Sigmoid colon (tissue), 4 donors: ENCODE measurements at regions not wholly inside any gene's neighbourhood (a gene's known extent, or its start where the extent isn't known, plus 50 kb on each side); places are given as distances from the start of the nearest gene placed in this dataset.

Experiments
- CTCF ChIP-seq, 4 experiments: fragments of 450-650 bp in 3 of 4; fragments of 200-600 bp in 1 of 4; IDR thresholded peaks; one replicate each; pipeline ENCODE4 v1.5.1; 2016 to 2019; ENCODE audit warnings: antibody characterized with exemption in 4 of 4, mild to moderate bottlenecking in 3 of 4, moderate library complexity in 2 of 4
- EP300 ChIP-seq, 4 donors: sonication (generic); formaldehyde crosslinking; IDR thresholded peaks; one replicate each; pipeline ENCODE4 v1.6.1; 2017; ENCODE audit warnings: antibody characterized with exemption in 4 of 4
- POLR2A ChIP-seq, 2 donors: fragments of 450-650 bp; IDR thresholded peaks; one replicate each; pipeline ENCODE4 v1.6.1; 2016; ENCODE audit warnings: antibody characterized with exemption in 2 of 2, mild to moderate bottlenecking in 2 of 2, moderate library complexity in 2 of 2
- POLR2AphosphoS5 ChIP-seq, 4 donors: sonication (generic); formaldehyde crosslinking; IDR thresholded peaks; one replicate each; pipeline ENCODE4 v1.6.1; 2017; ENCODE audit warnings: antibody characterized with exemption in 4 of 4

- TF ChIP-seq CTCF (IDR thresholded peaks at IDR 0.05) (no peak), POLR2AphosphoS5 (IDR thresholded peaks at IDR 0.05) (no peak), POLR2A (IDR thresholded peaks at IDR 0.05) (no peak), EP300 (IDR thresholded peaks at IDR 0.05) (no peak)
Observed at GRCh38 chr20:50390685-50391443, 119.3 kb upstream of the PTPN1 start.
